Astrocyte of the hippocampus (primary cell): ENCODE measurements at regions not wholly inside any gene's neighbourhood (a gene's known extent, or its start where the extent isn't known, plus 50 kb on each side); places are given as distances from the start of the nearest gene placed in this dataset.

Experiments used
- DNase-seq: peaks from one replicate; pipeline ENCODE4 v3.0.0; 2011; ENCODE audit warnings: low read depth, low spot score

- DNase-seq = no peak
Observed at GRCh38 chr7:113968713-113969112, 49.9 kb upstream of the PPP1R3A start.
